ENCODE measurements at regions not wholly inside any gene's neighbourhood (a gene's known extent, or its start where the extent isn't known, plus 50 kb on each side); places are given as distances from the start of the nearest gene placed in this dataset.

GRCh38 chr5:100110497-100110896 is 424.7 kb upstream of the FAM174A start:
- no peaks in the 10 kb centered on the region for H3K79me2 ChIP-seq (ENCODE audit: insufficient read depth, low read length)
- no peak overlapping the region for H2AFZ ChIP-seq (ENCODE audit: low read length)
- no peak overlapping the region for H3K4ac ChIP-seq (ENCODE audit: low read depth, low read length)
- H4K8ac ChIP-seq (replicated peaks; ENCODE audit: insufficient read length, low read depth, low read length), result no peak overlapping the region
- H3K23ac ChIP-seq (ENCODE audit: insufficient read length, low read depth, low read length), result no peak overlapping the region
- no peak overlapping the region for H3K9ac ChIP-seq (ENCODE audit: extremely low read depth, insufficient read length, low read length)
- no peak overlapping the region for H4K91ac ChIP-seq (ENCODE audit: insufficient read length, low read depth, low read length)
- H4K20me1 ChIP-seq (ENCODE audit: control insufficient read depth, insufficient read depth, insufficient read length), result no peaks in the 10 kb centered on the region
- no CpG with 5 or more reads among the region's 2 CpGs for WGBS (ENCODE audit: extremely low coverage, insufficient read length, low lambda C conversion rate)
- Mint-ChIP-seq H3K27me3 (ENCODE audit: low read depth) (peaks cover 2% of the 10 kb centered on the region; the same call in 1 of the 2 replicates), H3K9me3 (peaks cover 27 to 33% of the 10 kb centered on the region in 2 experiments), H3K4me3 (no peak overlapping the region), H3K36me3 (ENCODE audit: insufficient read depth in 1 of 3, low read depth in 3 of 3) (peaks cover 5 to 19% (median 5%) of the 10 kb centered on the region in 3 experiments; a peak in 6 of 7 replicates), H3K27ac (no peak overlapping the region), H3K4me1 (no peaks in the 10 kb centered on the region)
- H3K4me1 ChIP-seq (ENCODE audit: insufficient read depth, low read length), result no peaks in the 10 kb centered on the region
- H3K4me2 ChIP-seq (ENCODE audit: insufficient read depth, insufficient read length, low read length), result no peak overlapping the region
- H3T11ph ChIP-seq (ENCODE audit: low read length), result no peak overlapping the region
- no peak overlapping the region for H3K56ac ChIP-seq (ENCODE audit: insufficient read length, low read depth, low read length)
- no peaks in the 10 kb centered on the region for H3K9me3 ChIP-seq (ENCODE audit: control insufficient read depth, low read depth, low read length)
- H2BK120ac ChIP-seq (ENCODE audit: low read depth, low read length, poor library complexity, severe bottlenecking), result no peak overlapping the region
- no peaks in the 10 kb centered on the region for H3K27me3 ChIP-seq (ENCODE audit: insufficient read depth, low read length)
- H2BK5ac ChIP-seq (ENCODE audit: insufficient read length, low read length), result no peak overlapping the region
- no peaks in the 10 kb centered on the region for H3K23me2 ChIP-seq (ENCODE audit: insufficient read length, low read depth, low read length, poor library complexity, severe bottlenecking)
- TF ChIP-seq, protein P1, sequence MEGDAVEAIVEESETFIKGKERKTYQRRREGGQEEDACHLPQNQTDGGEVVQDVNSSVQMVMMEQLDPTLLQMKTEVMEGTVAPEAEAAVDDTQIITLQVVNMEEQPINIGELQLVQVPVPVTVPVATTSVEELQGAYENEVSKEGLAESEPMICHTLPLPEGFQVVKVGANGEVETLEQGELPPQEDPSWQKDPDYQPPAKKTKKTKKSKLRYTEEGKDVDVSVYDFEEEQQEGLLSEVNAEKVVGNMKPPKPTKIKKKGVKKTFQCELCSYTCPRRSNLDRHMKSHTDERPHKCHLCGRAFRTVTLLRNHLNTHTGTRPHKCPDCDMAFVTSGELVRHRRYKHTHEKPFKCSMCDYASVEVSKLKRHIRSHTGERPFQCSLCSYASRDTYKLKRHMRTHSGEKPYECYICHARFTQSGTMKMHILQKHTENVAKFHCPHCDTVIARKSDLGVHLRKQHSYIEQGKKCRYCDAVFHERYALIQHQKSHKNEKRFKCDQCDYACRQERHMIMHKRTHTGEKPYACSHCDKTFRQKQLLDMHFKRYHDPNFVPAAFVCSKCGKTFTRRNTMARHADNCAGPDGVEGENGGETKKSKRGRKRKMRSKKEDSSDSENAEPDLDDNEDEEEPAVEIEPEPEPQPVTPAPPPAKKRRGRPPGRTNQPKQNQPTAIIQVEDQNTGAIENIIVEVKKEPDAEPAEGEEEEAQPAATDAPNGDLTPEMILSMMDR (conservative IDR thresholded peaks at IDR 0.05), result no peak
- no peak overlapping the region for H2AK5ac ChIP-seq (ENCODE audit: insufficient read length, low read length)
- H3K79me1 ChIP-seq (ENCODE audit: insufficient read depth, low read depth, low read length, poor library complexity, severe bottlenecking), result no peaks in the 10 kb centered on the region
- no peak overlapping the region for H3K18ac ChIP-seq (ENCODE audit: insufficient read length, low read depth, low read length)
- H4K5ac ChIP-seq (ENCODE audit: insufficient read length, low read depth, low read length), result no peak overlapping the region
- no peak overlapping the region for H2BK20ac ChIP-seq (ENCODE audit: low read depth, low read length, poor library complexity, severe bottlenecking)
- H2BK12ac ChIP-seq (ENCODE audit: insufficient read length, low read depth, low read length), result no peak overlapping the region
- no peak overlapping the region for H3K27ac ChIP-seq (ENCODE audit: insufficient read length, low read depth, low read length)
- no peak overlapping the region for H2BK15ac ChIP-seq (ENCODE audit: low read depth, low read length)
- no peak overlapping the region for H3K14ac ChIP-seq (ENCODE audit: insufficient read depth, low read length)
- DNase-seq, result no peak
